OCI-LY1 (cell line): ENCODE measurements at regions not wholly inside any gene's neighbourhood (a gene's known extent, or its start where the extent isn't known, plus 50 kb on each side); places are given as distances from the start of the nearest gene placed in this dataset.

Source experiments
- CTCF ChIP-seq: fragments of 200-600 bp; sonication (generic), shearing (Covaris generic); IDR thresholded peaks from 2 replicates; pipeline ENCODE4 v1.5.1; 2017; ENCODE audit warnings: mild to moderate bottlenecking, antibody characterized with exemption, low read length, moderate library complexity, mixed read lengths
- EZH2 ChIP-seq: fragments of 200-600 bp; sonication (generic), shearing (Covaris generic); IDR thresholded peaks from 2 replicates; pipeline ENCODE4 v1.8.0; 2017; ENCODE audit warnings: borderline replicate concordance, mixed run types, mild to moderate bottlenecking, antibody characterized with exemption, low read length, moderate library complexity, mixed read lengths

- TF ChIP-seq CTCF = no peak
- no peak for TF ChIP-seq EZH2
These were observed 1094.9 kb upstream of the SLIT2 start for GRCh38 chr4:19156786-19157185.
